K562 (cell line): ENCODE measurements at regions not wholly inside any gene's neighbourhood (a gene's known extent, or its start where the extent isn't known, plus 50 kb on each side); places are given as distances from the start of the nearest gene placed in this dataset.

Source experiments
- ATAC-seq: fragments of 200-7000 bp; cut with Tn5 transposase; 3 replicates; pipeline ENCODE4 v1.9.1; 2020; ENCODE audit warnings: moderate library complexity
- BruUV-seq: library from RNA; stranded (reverse); fragments of 400-500 nt; replicated peaks from 2 replicates; lab custom pipeline; 2021; lab: Mats Ljungman, UMichigan
- CTCF ChIA-PET: fragments of 300-600 bp; formaldehyde crosslinking; extraction: SDS; loops from one replicate; lab custom pipeline; 2021; ENCODE audit warnings: low intra/inter-chr PET ratio; lab: Yijun Ruan, JAX
- POLR2A ChIA-PET: fragments of 300-600, 350-650 bp; sonication (Branson Sonifier 250); formaldehyde crosslinking; extraction: SDS; loops from one replicate; lab custom pipeline; 2021; ENCODE audit warnings: antibody characterized with exemption, inconsistent platforms; lab: Yijun Ruan, JAX
- DNase-seq, 4 experiments: peaks; one replicate each; pipeline versions ENCODE4 v3.0.0 to v3.0.0-alpha.2; 2011 to 2018; ENCODE audit warnings: low spot score in 3 of 4, mixed read lengths in 3 of 4; ENCODE audit errors: extremely low read depth in 1 of 4
- FAIRE-seq: peaks from 2 replicates; lab custom pipeline; 2011; peaks lifted over from hg19 to GRCh38; lab: Jason Lieb, UNC
- H2AFZ ChIP-seq: 2 replicates; pipeline ENCODE4 v1.6.0; 2011; ENCODE audit warnings: low read depth, low read length, control low read depth, inconsistent platforms
- H3K27ac ChIP-seq: fragments of 200-600 bp; 3 replicates; pipeline ENCODE4 v1.8.0; 2011; ENCODE audit warnings: low read depth, mild to moderate bottlenecking, control low read depth, inconsistent platforms, low read length, moderate library complexity, mixed read lengths; ENCODE audit errors: extremely low read depth
- H3K27me3 ChIP-seq, 2 experiments: fragments of 300-600 bp in 1 of 2; 2 replicates in 1 of 2; 3 replicates in 1 of 2; pipeline versions ENCODE4 v1.6.0 to v1.8.0; 2011; ENCODE audit warnings: inconsistent platforms in 2 of 2, low read length in 2 of 2, mild to moderate bottlenecking in 1 of 2, mixed read lengths in 1 of 2, moderate library complexity in 1 of 2; ENCODE audit not compliant: control insufficient read depth in 2 of 2, insufficient read depth in 2 of 2
- H3K36me3 ChIP-seq: fragments of 300-600 bp; 3 replicates; pipeline ENCODE4 v1.8.0; 2011; ENCODE audit warnings: mild to moderate bottlenecking, low read length, inconsistent platforms; ENCODE audit not compliant: control insufficient read depth, insufficient read depth
- H3K4me1 ChIP-seq, 2 experiments: fragments of 200-600 bp in 1 of 2; replicated peaks in 1 of 2; 2 replicates in 1 of 2; 3 replicates in 1 of 2; pipeline versions ENCODE4 v1.5.1 to v1.8.0; 2011; ENCODE audit warnings: inconsistent platforms in 2 of 2, low read length in 2 of 2, mild to moderate bottlenecking in 1 of 2, mixed read lengths in 1 of 2, moderate library complexity in 1 of 2; ENCODE audit not compliant: control insufficient read depth in 2 of 2, insufficient read depth in 2 of 2
- H3K4me2 ChIP-seq: 2 replicates; pipeline ENCODE4 v1.6.1; 2011; ENCODE audit warnings: low read length, control low read depth, inconsistent platforms, mixed read lengths; ENCODE audit not compliant: insufficient read depth
- H3K4me3 ChIP-seq: fragments of 200-600 bp; sonication (generic), shearing (Covaris generic); 2 replicates; pipeline ENCODE4 v1.5.1; 2016; ENCODE audit warnings: control low read depth, inconsistent platforms
- H3K79me2 ChIP-seq: fragments of 200-600 bp; 3 replicates; pipeline ENCODE4 v1.8.0; 2011; ENCODE audit warnings: low read length, inconsistent platforms; ENCODE audit not compliant: control insufficient read depth, insufficient read depth
- H3K9ac ChIP-seq, 2 experiments: 2 replicates each; pipeline versions ENCODE4 v1.6.0 to v1.6.1; 2011; ENCODE audit warnings: low read depth in 2 of 2, low read length in 2 of 2, control low read depth in 1 of 2, inconsistent platforms in 1 of 2, mild to moderate bottlenecking in 1 of 2, mixed read lengths in 1 of 2; ENCODE audit not compliant: insufficient read depth in 1 of 2
- H3K9me1 ChIP-seq: one replicate; pipeline ENCODE4 v1.6.0; 2011; ENCODE audit warnings: inconsistent platforms, mild to moderate bottlenecking, low read length, moderate library complexity; ENCODE audit not compliant: control insufficient read depth, insufficient read depth
- H3K9me3 ChIP-seq: replicated peaks from 2 replicates; pipeline ENCODE4 v1.5.1; 2011; ENCODE audit warnings: low read depth, low read length, inconsistent platforms; ENCODE audit not compliant: control insufficient read depth, insufficient read depth
- H4K20me1 ChIP-seq: replicated peaks from 2 replicates; pipeline ENCODE4 v1.6.1; 2011; ENCODE audit warnings: low read length, inconsistent platforms, mixed read lengths; ENCODE audit not compliant: control insufficient read depth, insufficient read depth
- CAMTA2 ChIP-seq: fragments of 250-450 bp; sonication (Bioruptor Pico); conservative IDR thresholded peaks from 2 replicates; pipeline ENCODE4 v1.5.1; 2022
- CBX1 ChIP-seq: sonication (generic); IDR thresholded peaks from 2 replicates; pipeline ENCODE4 v1.6.1; 2016; ENCODE audit warnings: antibody characterized with exemption, low read depth, mild to moderate bottlenecking
- CHD4 ChIP-seq: fragments of 200-600 bp; sonication (generic); IDR thresholded peaks from 3 replicates; pipeline ENCODE4 v1.6.1; 2012; ENCODE audit warnings: low read depth, mild to moderate bottlenecking, mixed read lengths, low read length, inconsistent platforms; ENCODE audit not compliant: insufficient read depth, insufficient replicate concordance, poor library complexity, severe bottlenecking
- HDAC3 ChIP-seq: fragments of 450-650 bp; IDR thresholded peaks from 2 replicates; pipeline ENCODE4 v1.6.1; 2018; ENCODE audit warnings: borderline replicate concordance, mild to moderate bottlenecking, moderate library complexity; ENCODE audit not compliant: partially characterized antibody
- IRF2 ChIP-seq: sonication (generic); formaldehyde crosslinking; IDR thresholded peaks from 2 replicates; pipeline ENCODE4 v1.8.1; 2022; ENCODE audit warnings: mild to moderate bottlenecking, missing genetic modification reagents
- KLF10 ChIP-seq: fragments of 250-450 bp; sonication (Bioruptor Pico); IDR thresholded peaks from 2 replicates; pipeline ENCODE4 v1.6.1; 2021; ENCODE audit warnings: matching md5 sums
- KLF16 ChIP-seq: IDR thresholded peaks from 2 replicates; pipeline ENCODE4 v1.6.1; 2016; ENCODE audit warnings: antibody characterized with exemption
- MEIS2 ChIP-seq: fragments of 450-650 bp; IDR thresholded peaks from 2 replicates; pipeline ENCODE4 v1.6.1; 2014; ENCODE audit warnings: mild to moderate bottlenecking; ENCODE audit not compliant: partially characterized antibody
- NR4A1 ChIP-seq, 2 experiments: fragments of 250-450 bp in 1 of 2; fragments of 450-650 bp in 1 of 2; sonication (Bioruptor Pico) in 1 of 2; IDR thresholded peaks; 2 replicates each; pipeline versions ENCODE4 v1.4.0 to v1.6.1; 2016 to 2020; ENCODE audit warnings: mild to moderate bottlenecking in 2 of 2, missing compliant biosample characterization in 1 of 2, missing genetic modification characterization in 1 of 2, moderate library complexity in 1 of 2
- PHTF2 ChIP-seq: fragments of 250-450 bp; sonication (Bioruptor Pico); IDR thresholded peaks from 2 replicates; pipeline ENCODE4 v1.5.0; 2021; ENCODE audit warnings: mild to moderate bottlenecking
- RBM39 ChIP-seq: fragments of 200-400 bp; formaldehyde crosslinking; optimal IDR thresholded peaks from 2 replicates; pipeline ENCODE3; 2018; ENCODE audit warnings: low read depth, low read length
- ZNF124 ChIP-seq: sonication (generic); formaldehyde crosslinking; IDR thresholded peaks from 2 replicates; pipeline ENCODE4 v1.8.1; 2022; ENCODE audit warnings: missing genetic modification reagents
- ZNF324 ChIP-seq: fragments of 250-450 bp; sonication (Bioruptor Pico); IDR thresholded peaks from 2 replicates; pipeline ENCODE4 v1.4.0; 2020; ENCODE audit warnings: mild to moderate bottlenecking
- ZNF76 ChIP-seq: fragments of 250-450 bp; sonication (Bioruptor Pico); IDR thresholded peaks from 2 replicates; pipeline ENCODE4 v1.4.0; 2020; ENCODE audit warnings: mild to moderate bottlenecking, moderate library complexity, borderline replicate concordance
- WGBS: fragments of 100-300 bp; shearing (Covaris generic); methylation state at CpG from one replicate; pipeline ENCODE4 v1.1.6; 2016; ENCODE audit warnings: low coverage, mixed read lengths; ENCODE audit not compliant: insufficient coverage; ENCODE audit errors: missing lambda C conversion rate; 5-methylcytosine and 5-hydroxymethylcytosine counted together
- in situ Hi-C: fragments of 300-500 bp; cut with MboI; formaldehyde crosslinking; loops from 4 replicates; pipeline ENCODE4 v1.15.0; 2018; ENCODE audit warnings: inconsistent platforms, mixed read lengths
- intact Hi-C: fragments of 100-400 bp; cut with micrococcal nuclease; formaldehyde crosslinking; loops from 2 replicates; pipeline ENCODE4 v1.14.2; 2022
- TF ChIP-seq, protein P1 (sequence below): fragments of 450-650 bp; formaldehyde crosslinking; IDR thresholded peaks from 2 replicates; pipeline ENCODE4 v1.4.0; 2020; ENCODE audit warnings: mild to moderate bottlenecking, moderate library complexity
- TF ChIP-seq, protein P2 (sequence below): fragments of 450-650 bp; formaldehyde crosslinking; conservative IDR thresholded peaks from 2 replicates; pipeline ENCODE4 v1.4.0; 2022; ENCODE audit warnings: mild to moderate bottlenecking, missing genetic modification characterization
- TF ChIP-seq, protein P3 (sequence below): fragments of 250-450 bp; sonication (Bioruptor Pico); IDR thresholded peaks from 2 replicates; pipeline ENCODE4 v1.8.0; 2022; ENCODE audit warnings: moderate library complexity, mild to moderate bottlenecking, inconsistent platforms
- TF ChIP-seq, protein P4 (sequence below): fragments of 450-650 bp; IDR thresholded peaks from 2 replicates; pipeline ENCODE4 v1.6.1; 2014; ENCODE audit warnings: low read depth, mild to moderate bottlenecking, moderate library complexity, borderline replicate concordance
- TF ChIP-seq, protein P5 (sequence below): fragments of 250-450 bp; sonication (Bioruptor Pico); IDR thresholded peaks from 2 replicates; pipeline ENCODE4 v1.5.0; 2021

- FAIRE-seq = no peak
- CTCF ChIA-PET = no interaction called here
- WGBS = 0% methylated on average over 1 of the region's 1 CpG
- Histone ChIP-seq H3K27me3 (no peaks in the 10 kb centered on the region), H3K4me2 (no peak overlapping the region), H2AFZ (no peak overlapping the region), H3K9me3 (no peaks in the 10 kb centered on the region; the same call in 1 of the 2 replicates), H3K4me3 (no peak overlapping the region), H3K9ac (no peak overlapping the region), H3K27ac (no peak overlapping the region), H4K20me1 (no peaks in the 10 kb centered on the region)
- no TSS peak for BruUV-seq
- intact Hi-C loops = no loop called here
- TF ChIP-seq MEIS2 (no peak), CHD4 (no peak), IRF2 (no peak), NR4A1 (CRISPR knock-in tag; IDR thresholded peaks at IDR 0.05) (no peak), NR4A1 (tag; IDR thresholded peaks at IDR 0.05) (no peak), KLF16 (no peak), ZNF124 (CRISPR knock-in tag) (no peak), CAMTA2 (CRISPR knock-in tag) (no peak), HDAC3 (no peak), RBM39 (no peak), ZNF76 (CRISPR knock-in tag) (no peak), CBX1 (no peak), PHTF2 (no peak), KLF10 (no peak), ZNF324 (CRISPR knock-in tag) (no peak)
- TF ChIP-seq, protein P1, sequence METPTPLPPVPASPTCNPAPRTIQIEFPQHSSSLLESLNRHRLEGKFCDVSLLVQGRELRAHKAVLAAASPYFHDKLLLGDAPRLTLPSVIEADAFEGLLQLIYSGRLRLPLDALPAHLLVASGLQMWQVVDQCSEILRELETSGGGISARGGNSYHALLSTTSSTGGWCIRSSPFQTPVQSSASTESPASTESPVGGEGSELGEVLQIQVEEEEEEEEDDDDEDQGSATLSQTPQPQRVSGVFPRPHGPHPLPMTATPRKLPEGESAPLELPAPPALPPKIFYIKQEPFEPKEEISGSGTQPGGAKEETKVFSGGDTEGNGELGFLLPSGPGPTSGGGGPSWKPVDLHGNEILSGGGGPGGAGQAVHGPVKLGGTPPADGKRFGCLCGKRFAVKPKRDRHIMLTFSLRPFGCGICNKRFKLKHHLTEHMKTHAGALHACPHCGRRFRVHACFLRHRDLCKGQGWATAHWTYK (CRISPR knock-in tag) = no peak
- TF ChIP-seq, protein P2, sequence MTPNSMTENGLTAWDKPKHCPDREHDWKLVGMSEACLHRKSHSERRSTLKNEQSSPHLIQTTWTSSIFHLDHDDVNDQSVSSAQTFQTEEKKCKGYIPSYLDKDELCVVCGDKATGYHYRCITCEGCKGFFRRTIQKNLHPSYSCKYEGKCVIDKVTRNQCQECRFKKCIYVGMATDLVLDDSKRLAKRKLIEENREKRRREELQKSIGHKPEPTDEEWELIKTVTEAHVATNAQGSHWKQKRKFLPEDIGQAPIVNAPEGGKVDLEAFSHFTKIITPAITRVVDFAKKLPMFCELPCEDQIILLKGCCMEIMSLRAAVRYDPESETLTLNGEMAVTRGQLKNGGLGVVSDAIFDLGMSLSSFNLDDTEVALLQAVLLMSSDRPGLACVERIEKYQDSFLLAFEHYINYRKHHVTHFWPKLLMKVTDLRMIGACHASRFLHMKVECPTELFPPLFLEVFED (CRISPR knock-in tag) = no peak
- TF ChIP-seq, protein P3, sequence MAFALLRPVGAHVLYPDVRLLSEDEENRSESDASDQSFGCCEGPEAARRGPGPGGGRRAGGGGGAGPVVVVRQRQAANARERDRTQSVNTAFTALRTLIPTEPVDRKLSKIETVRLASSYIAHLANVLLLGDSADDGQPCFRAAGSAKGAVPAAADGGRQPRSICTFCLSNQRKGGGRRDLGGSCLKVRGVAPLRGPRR = no peak
- TF ChIP-seq, protein P4, sequence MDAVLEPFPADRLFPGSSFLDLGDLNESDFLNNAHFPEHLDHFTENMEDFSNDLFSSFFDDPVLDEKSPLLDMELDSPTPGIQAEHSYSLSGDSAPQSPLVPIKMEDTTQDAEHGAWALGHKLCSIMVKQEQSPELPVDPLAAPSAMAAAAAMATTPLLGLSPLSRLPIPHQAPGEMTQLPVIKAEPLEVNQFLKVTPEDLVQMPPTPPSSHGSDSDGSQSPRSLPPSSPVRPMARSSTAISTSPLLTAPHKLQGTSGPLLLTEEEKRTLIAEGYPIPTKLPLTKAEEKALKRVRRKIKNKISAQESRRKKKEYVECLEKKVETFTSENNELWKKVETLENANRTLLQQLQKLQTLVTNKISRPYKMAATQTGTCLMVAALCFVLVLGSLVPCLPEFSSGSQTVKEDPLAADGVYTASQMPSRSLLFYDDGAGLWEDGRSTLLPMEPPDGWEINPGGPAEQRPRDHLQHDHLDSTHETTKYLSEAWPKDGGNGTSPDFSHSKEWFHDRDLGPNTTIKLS = no peak
- TF ChIP-seq, protein P5, sequence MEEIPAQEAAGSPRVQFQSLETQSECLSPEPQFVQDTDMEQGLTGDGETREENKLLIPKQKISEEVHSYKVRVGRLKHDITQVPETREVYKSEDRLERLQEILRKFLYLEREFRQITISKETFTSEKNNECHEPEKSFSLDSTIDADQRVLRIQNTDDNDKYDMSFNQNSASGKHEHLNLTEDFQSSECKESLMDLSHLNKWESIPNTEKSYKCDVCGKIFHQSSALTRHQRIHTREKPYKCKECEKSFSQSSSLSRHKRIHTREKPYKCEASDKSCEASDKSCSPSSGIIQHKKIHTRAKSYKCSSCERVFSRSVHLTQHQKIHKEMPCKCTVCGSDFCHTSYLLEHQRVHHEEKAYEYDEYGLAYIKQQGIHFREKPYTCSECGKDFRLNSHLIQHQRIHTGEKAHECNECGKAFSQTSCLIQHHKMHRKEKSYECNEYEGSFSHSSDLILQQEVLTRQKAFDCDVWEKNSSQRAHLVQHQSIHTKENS (CRISPR knock-in tag) = no peak
- TF ChIP-seq, all 486 proteins: peak for 0
- H3K9me1 ChIP-seq = no peaks in the 10 kb centered on the region
- no peaks in the 10 kb centered on the region for H3K4me1 ChIP-seq
- H3K79me2 ChIP-seq = no peaks in the 10 kb centered on the region
- ATAC-seq (no peak), DNase-seq (no peak)
- in situ Hi-C loops = no loop called here
- POLR2A ChIA-PET = no interaction called here
- no peaks in the 10 kb centered on the region for H3K36me3 ChIP-seq
These were observed 186.9 kb upstream of the SPOCK3 start for GRCh38 chr4:167421201-167421600.
